GM13977 (cell line): ENCODE measurements at regions not wholly inside any gene's neighbourhood (a gene's known extent, or its start where the extent isn't known, plus 50 kb on each side); places are given as distances from the start of the nearest gene placed in this dataset.

Experiments used
- DNase-seq: peaks from one replicate; pipeline ENCODE4 v3.0.0; 2012; ENCODE audit warnings: low spot score
- CTCF ChIP-seq: IDR thresholded peaks from 2 replicates; pipeline ENCODE4 v1.5.1; 2012; ENCODE audit warnings: mild to moderate bottlenecking, control low read depth; ENCODE audit not compliant: insufficient read depth; ENCODE audit errors: extremely low read depth, missing control alignments
- in situ Hi-C: fragments of 300-500 bp; cut with MboI; formaldehyde crosslinking; loops from one replicate; pipeline ENCODE4 v1.12.0; 2022; ENCODE audit warnings: low sequenced_read_pairs, low pct_unique_long_range_greater_than_20kb, mixed read lengths, inconsistent platforms; ENCODE audit not compliant: unreplicated experiment

DNA sequence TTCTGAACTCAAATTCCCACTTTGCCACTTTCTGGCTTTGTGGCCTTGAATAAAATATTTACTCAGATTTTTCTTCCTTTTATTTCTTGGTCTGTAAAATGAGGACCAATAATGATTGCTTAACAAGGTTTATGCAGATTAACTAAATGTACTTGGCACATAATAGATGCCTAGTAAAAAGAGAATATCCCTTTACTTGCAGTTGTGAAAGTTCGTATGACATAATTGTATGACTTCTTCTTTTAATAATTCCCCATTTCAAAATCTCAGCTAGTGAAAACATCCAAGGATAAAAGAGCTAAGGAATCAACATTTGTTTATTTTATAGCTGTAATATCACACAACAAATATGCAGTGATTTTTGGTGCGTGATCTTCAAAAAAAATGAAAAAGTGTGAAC lies 215.6 kb upstream of the ATP2B1 start:
- DNase-seq = no peak
- no peak for TF ChIP-seq CTCF
- in situ Hi-C loops = no loop called here

DNA sequence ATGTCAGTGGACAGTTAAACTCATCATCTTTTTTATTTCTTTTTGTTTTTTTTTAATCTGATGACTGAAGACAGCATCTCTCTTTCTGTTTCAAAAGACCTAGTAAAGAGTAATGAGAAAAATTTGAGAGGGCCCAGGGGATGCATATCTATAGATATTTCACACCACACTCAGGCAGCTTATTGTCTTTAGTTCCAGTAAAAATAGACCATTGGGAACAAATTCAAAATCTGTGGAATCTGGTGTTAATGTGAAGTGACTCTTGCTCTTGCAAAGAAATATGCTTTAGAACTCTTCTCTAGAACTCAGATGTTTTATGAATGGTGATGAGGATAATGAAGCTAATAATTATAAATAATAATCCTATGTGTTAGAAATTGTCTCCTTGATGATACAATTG lies 214.5 kb upstream of the ATP2B1 start:
- DNase-seq = no peak
- TF ChIP-seq CTCF = no peak
- in situ Hi-C loops = no loop called here

DNA sequence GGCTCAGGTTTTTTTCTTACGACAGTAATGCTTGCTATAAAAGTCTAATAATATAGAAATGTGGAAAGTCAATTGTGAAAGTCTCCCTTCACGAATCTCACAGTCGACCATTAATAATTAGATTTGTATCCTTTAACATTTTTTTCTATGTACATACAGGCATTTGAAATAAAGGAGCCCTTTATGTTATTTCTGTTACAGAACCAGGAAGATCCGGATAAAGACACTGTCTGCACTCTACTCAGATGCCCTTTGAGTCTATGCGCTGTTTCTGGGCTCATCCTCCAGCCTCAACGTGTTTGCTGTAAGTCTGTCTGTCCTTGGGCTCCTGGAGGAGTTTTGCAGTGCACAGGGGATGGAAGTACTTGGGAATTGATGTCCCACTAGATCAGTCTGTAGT lies 212.2 kb upstream of the ATP2B1 start:
- DNase-seq = no peak
- TF ChIP-seq CTCF = no peak
- in situ Hi-C loops = no loop called here

- no peak for DNase-seq
- no peak for TF ChIP-seq CTCF
- in situ Hi-C loops = no loop called here
Measured at GRCh38 chr12:89919241-89919906, 210.7 kb upstream of the ATP2B1 start.

- DNase-seq = no peak
- in situ Hi-C loops = no loop called here
- no peak for TF ChIP-seq CTCF
Measured at GRCh38 chr12:89918172-89918846, 209.7 kb upstream of the ATP2B1 start.

GRCh38 chr12:89909753-89910152 lies 201.1 kb upstream of the ATP2B1 start:
- DNase-seq = no peak
- TF ChIP-seq CTCF = no peak
- in situ Hi-C loops = no loop called here

- DNase-seq = no peak
- in situ Hi-C loops = no loop called here
- no peak for TF ChIP-seq CTCF
Measured at GRCh38 chr12:89907659-89908058, 199.0 kb upstream of the ATP2B1 start.
